SK-N-SH (cell line): ENCODE measurements at regions not wholly inside any gene's neighbourhood (a gene's known extent, or its start where the extent isn't known, plus 50 kb on each side); places are given as distances from the start of the nearest gene placed in this dataset.

Experiments used
- CTCF ChIA-PET: fragments of 300-600, 350-600 bp; formaldehyde crosslinking; extraction: SDS; loops from one replicate; lab custom pipeline; 2021; lab: Yijun Ruan, JAX
- POLR2A ChIA-PET: fragments of 350-600 bp; sonication (Branson Sonifier 250); formaldehyde crosslinking; extraction: SDS; loops from one replicate; lab custom pipeline; 2020; ENCODE audit warnings: antibody characterized with exemption, inconsistent platforms; lab: Yijun Ruan, JAX
- DNase-seq: peaks from one replicate; pipeline ENCODE4 v3.0.0; 2012
- H2AFZ ChIP-seq: fragments of 200-600 bp; sonication (generic); 2 replicates; pipeline ENCODE4 v1.8.1; 2016; ENCODE audit warnings: antibody characterized with exemption, mild to moderate bottlenecking, low read depth
- H3F3A ChIP-seq: fragments of 200-600 bp; sonication (generic); replicated peaks from 2 replicates; pipeline ENCODE3; 2016; ENCODE audit warnings: antibody characterized with exemption, mild to moderate bottlenecking; ENCODE audit not compliant: insufficient read depth
- H3K27ac ChIP-seq, 2 experiments: fragments of 200-500 bp in 1 of 2; fragments of 200-600 bp in 1 of 2; sonication (Bioruptor generic) in 1 of 2; sonication (generic), shearing (Covaris generic) in 1 of 2; 2 replicates each; pipeline versions ENCODE4 v1.5.1 to v1.6.1; 2014 to 2016; ENCODE audit warnings: low read depth in 2 of 2, inconsistent platforms in 1 of 2, low read length in 1 of 2, mild to moderate bottlenecking in 1 of 2, mixed read lengths in 1 of 2
- H3K27me3 ChIP-seq: fragments of 200-600 bp; sonication (generic), shearing (Covaris generic); 2 replicates; pipeline ENCODE4 v1.6.1; 2016; ENCODE audit warnings: mixed run types; ENCODE audit not compliant: insufficient read depth
- H3K36me3 ChIP-seq, 2 experiments: fragments of 200-500 bp in 1 of 2; fragments of 200-600 bp in 1 of 2; sonication (Bioruptor generic) in 1 of 2; sonication (generic) in 1 of 2; replicated peaks in 1 of 2; 2 replicates each; pipeline versions ENCODE3 to v1.5.1; 2014 to 2016; ENCODE audit warnings: low read length in 1 of 2, mild to moderate bottlenecking in 1 of 2; ENCODE audit not compliant: insufficient read depth in 2 of 2, control insufficient read depth in 1 of 2
- H3K4me1 ChIP-seq, 2 experiments: fragments of 200-500 bp in 1 of 2; fragments of 200-600 bp in 1 of 2; sonication (Bioruptor generic) in 1 of 2; sonication (generic), shearing (Covaris generic) in 1 of 2; 2 replicates each; pipeline versions ENCODE4 v1.5.1 to v1.6.1; 2014 to 2016; ENCODE audit warnings: low read depth in 1 of 2, low read length in 1 of 2, mixed run types in 1 of 2; ENCODE audit not compliant: insufficient read depth in 2 of 2, control insufficient read depth in 1 of 2
- H3K4me2 ChIP-seq: fragments of 200-600 bp; sonication (generic), shearing (Covaris generic); 2 replicates; pipeline ENCODE4 v1.6.1; 2017; ENCODE audit warnings: mixed run types
- H3K4me3 ChIP-seq, 2 experiments: fragments of 200-500 bp in 1 of 2; fragments of 200-600 bp in 1 of 2; sonication (Bioruptor generic) in 1 of 2; sonication (generic), shearing (Covaris generic) in 1 of 2; 2 replicates each; pipeline versions ENCODE4 v1.5.1 to v1.8.1; 2014 to 2016; ENCODE audit warnings: low read depth in 2 of 2, inconsistent platforms in 1 of 2, low read length in 1 of 2, mild to moderate bottlenecking in 1 of 2, mixed read lengths in 1 of 2, moderate library complexity in 1 of 2
- H3K79me2 ChIP-seq: fragments of 200-600 bp; sonication (generic); 2 replicates; pipeline ENCODE4 v1.8.1; 2017; ENCODE audit warnings: mild to moderate bottlenecking; ENCODE audit not compliant: insufficient read depth
- H3K9ac ChIP-seq: fragments of 200-600 bp; sonication (generic); 2 replicates; pipeline ENCODE4 v1.6.1; 2017; ENCODE audit warnings: mixed run types
- H3K9me2 ChIP-seq: fragments of 200-600 bp; sonication (generic); 2 replicates; pipeline ENCODE4 v1.6.1; 2017; ENCODE audit warnings: mixed run types
- H3K9me3 ChIP-seq: fragments of 200-600 bp; sonication (generic); 2 replicates; pipeline ENCODE4 v1.6.1; 2017; ENCODE audit warnings: mixed run types, mild to moderate bottlenecking, moderate library complexity
- H4K20me1 ChIP-seq: fragments of 200-600 bp; sonication (generic); 2 replicates; pipeline ENCODE4 v1.6.1; 2017; ENCODE audit warnings: mild to moderate bottlenecking, mixed run types; ENCODE audit not compliant: insufficient read depth
- EP300 ChIP-seq, 2 experiments: IDR thresholded peaks; 2 replicates each; pipeline versions ENCODE4 v1.4.0 to v1.6.1; 2012; ENCODE audit warnings: borderline replicate concordance in 1 of 2, low read depth in 1 of 2, low read length in 1 of 2
- FOSL2 ChIP-seq: IDR thresholded peaks from 2 replicates; pipeline ENCODE4 v1.4.0; 2012; ENCODE audit warnings: low read depth, mild to moderate bottlenecking, moderate library complexity, borderline replicate concordance
- JUND ChIP-seq: IDR thresholded peaks from 2 replicates; pipeline ENCODE4 v1.4.0; 2012
- MEF2A ChIP-seq: IDR thresholded peaks from 2 replicates; pipeline ENCODE4 v1.4.0; 2012; ENCODE audit warnings: low read depth, borderline replicate concordance
- NFIC ChIP-seq: IDR thresholded peaks from 2 replicates; pipeline ENCODE4 v1.4.0; 2012; ENCODE audit warnings: borderline replicate concordance
- RAD21 ChIP-seq: IDR thresholded peaks from 2 replicates; pipeline ENCODE4 v1.6.1; 2012; ENCODE audit warnings: mild to moderate bottlenecking, low read length
- SIN3A ChIP-seq: IDR thresholded peaks from 2 replicates; pipeline ENCODE4 v1.6.1; 2012; ENCODE audit warnings: low read depth, mild to moderate bottlenecking, low read length, moderate library complexity, borderline replicate concordance
- SMC3 ChIP-seq: IDR thresholded peaks from 2 replicates; pipeline ENCODE4 v1.6.1; 2012; ENCODE audit warnings: low read depth, low read length, improper control_type of control experiment
- TCF12 ChIP-seq: IDR thresholded peaks from 2 replicates; pipeline ENCODE4 v1.4.0; 2012
- WGBS: methylation state at CpG from one replicate; pipeline ENCODE4 v1.1.6; 2017; ENCODE audit warnings: low lambda C conversion rate; 5-methylcytosine and 5-hydroxymethylcytosine counted together
- TF ChIP-seq, protein P1 (sequence below): IDR thresholded peaks from 2 replicates; pipeline ENCODE4; 2012
- TF ChIP-seq, protein P2 (sequence below): fragments of 200-600 bp; sonication (generic); IDR thresholded peaks from 2 replicates; pipeline ENCODE4 v1.6.1; 2017; ENCODE audit warnings: antibody characterized with exemption, mild to moderate bottlenecking, moderate library complexity

- Histone ChIP-seq H3K27ac (peak overlapping the region; percentile 62 to 69), H3K4me2 (peak overlapping the region; percentile 21; the same call in 1 of the 2 replicates), H3K79me2 (no peaks in the 10 kb centered on the region), H3K27me3 (no peaks in the 10 kb centered on the region), H2AFZ (peak overlapping the region; percentile 57; the same call in 1 of the 2 replicates), H3K4me1 (peaks cover 0 to 12% of the 10 kb centered on the region in 2 experiments), H3K4me3 (no peak overlapping the region), H3K9ac (no peak overlapping the region), H3K36me3 (no peaks in the 10 kb centered on the region), H3K9me2 (no peaks in the 10 kb centered on the region), H3F3A (peaks cover 16% of the 10 kb centered on the region), H4K20me1 (no peaks in the 10 kb centered on the region), H3K9me3 (no peaks in the 10 kb centered on the region)
- 40% methylated on average over 5 of the region's 5 CpGs for WGBS
- ChIA-PET CTCF (interaction anchor here (1.6 kb wide), 1 partner anchor 65 kb away, joined by 6 read pairs; no protein-coding TSS in a partner anchor), POLR2A (no interaction called here)
- TF ChIP-seq EP300 (IDR thresholded peaks at IDR 0.05; ENCODE audit: borderline replicate concordance in 1 of 2, low read depth in 1 of 2, low read length in 1 of 2), result peak in 1 of 2 experiments; percentile 61; a peak in 2 of 4 replicates
- TF ChIP-seq TCF12, result peak; percentile 69; the same call in 1 of the 2 replicates
- TF ChIP-seq JUND, result peak; percentile 66
- TF ChIP-seq, protein P1, sequence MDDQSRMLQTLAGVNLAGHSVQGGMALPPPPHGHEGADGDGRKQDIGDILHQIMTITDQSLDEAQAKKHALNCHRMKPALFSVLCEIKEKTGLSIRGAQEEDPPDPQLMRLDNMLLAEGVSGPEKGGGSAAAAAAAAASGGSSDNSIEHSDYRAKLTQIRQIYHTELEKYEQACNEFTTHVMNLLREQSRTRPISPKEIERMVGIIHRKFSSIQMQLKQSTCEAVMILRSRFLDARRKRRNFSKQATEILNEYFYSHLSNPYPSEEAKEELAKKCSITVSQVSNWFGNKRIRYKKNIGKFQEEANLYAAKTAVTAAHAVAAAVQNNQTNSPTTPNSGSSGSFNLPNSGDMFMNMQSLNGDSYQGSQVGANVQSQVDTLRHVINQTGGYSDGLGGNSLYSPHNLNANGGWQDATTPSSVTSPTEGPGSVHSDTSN, result peak; percentile 52; the same call in 1 of the 2 replicates
- peak; percentile 65; the same call in 1 of the 2 replicates for TF ChIP-seq MEF2A
- peak; percentile 20; the same call in 1 of the 2 replicates for TF ChIP-seq NFIC
- no peak for TF ChIP-seq SMC3
- TF ChIP-seq SIN3A, result no peak
- TF ChIP-seq FOSL2, result peak; percentile 70
- DNase-seq, result no peak
Measured at GRCh38 chr3:81425198-81425868, 336.1 kb downstream of the GBE1 start.

DNA sequence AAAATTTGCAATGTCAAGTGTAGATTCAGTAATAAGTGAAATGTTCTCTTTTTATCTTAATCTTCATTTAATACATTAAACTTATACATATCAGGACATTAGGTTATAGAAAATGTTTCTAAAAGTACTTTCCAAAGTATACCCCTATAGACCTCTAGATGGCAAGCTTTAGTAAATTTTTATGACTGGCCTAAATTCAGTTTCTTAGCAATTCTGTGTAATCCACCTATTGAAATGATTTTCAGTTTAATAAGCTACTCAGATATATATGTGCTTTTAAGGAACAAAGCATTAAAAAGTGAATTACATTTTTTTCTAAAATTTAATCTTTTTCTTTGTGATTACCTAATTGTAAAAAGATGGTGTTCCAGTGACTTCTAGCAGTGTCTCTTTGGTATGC lies 342.2 kb downstream of the GBE1 start:
- H3K36me3 ChIP-seq, result no peaks in the 10 kb centered on the region
- no peak overlapping the region for H3K27ac ChIP-seq
- H3K4me3 ChIP-seq, result no peak overlapping the region
- no peak overlapping the region for H3K9ac ChIP-seq
- TF ChIP-seq EP300 (IDR thresholded peaks at IDR 0.05; ENCODE audit: borderline replicate concordance in 1 of 2, low read depth in 1 of 2, low read length in 1 of 2) (no peak), SMC3 (peak; percentile 32; the same call in 1 of the 2 replicates), JUND (no peak), RAD21 (peak; percentile 74)
- TF ChIP-seq, protein P2, sequence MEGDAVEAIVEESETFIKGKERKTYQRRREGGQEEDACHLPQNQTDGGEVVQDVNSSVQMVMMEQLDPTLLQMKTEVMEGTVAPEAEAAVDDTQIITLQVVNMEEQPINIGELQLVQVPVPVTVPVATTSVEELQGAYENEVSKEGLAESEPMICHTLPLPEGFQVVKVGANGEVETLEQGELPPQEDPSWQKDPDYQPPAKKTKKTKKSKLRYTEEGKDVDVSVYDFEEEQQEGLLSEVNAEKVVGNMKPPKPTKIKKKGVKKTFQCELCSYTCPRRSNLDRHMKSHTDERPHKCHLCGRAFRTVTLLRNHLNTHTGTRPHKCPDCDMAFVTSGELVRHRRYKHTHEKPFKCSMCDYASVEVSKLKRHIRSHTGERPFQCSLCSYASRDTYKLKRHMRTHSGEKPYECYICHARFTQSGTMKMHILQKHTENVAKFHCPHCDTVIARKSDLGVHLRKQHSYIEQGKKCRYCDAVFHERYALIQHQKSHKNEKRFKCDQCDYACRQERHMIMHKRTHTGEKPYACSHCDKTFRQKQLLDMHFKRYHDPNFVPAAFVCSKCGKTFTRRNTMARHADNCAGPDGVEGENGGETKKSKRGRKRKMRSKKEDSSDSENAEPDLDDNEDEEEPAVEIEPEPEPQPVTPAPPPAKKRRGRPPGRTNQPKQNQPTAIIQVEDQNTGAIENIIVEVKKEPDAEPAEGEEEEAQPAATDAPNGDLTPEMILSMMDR, result peak; percentile 73
- TF ChIP-seq, all 33 proteins: peak for 3
- Histone ChIP-seq H3K9me2 (no peaks in the 10 kb centered on the region), H2AFZ (0 out of 2 replicates have a peak overlapping the region, but pooled peaks have one; percentile 20), H3K4me1 (no peaks in the 10 kb centered on the region), H3K79me2 (no peaks in the 10 kb centered on the region), H3K4me2 (no peak overlapping the region), H3K9me3 (no peaks in the 10 kb centered on the region), H4K20me1 (no peaks in the 10 kb centered on the region), H3F3A (no peaks in the 10 kb centered on the region), H3K27me3 (no peaks in the 10 kb centered on the region)
- CTCF ChIA-PET, result interaction anchor here (0.8 to 4.1 kb wide), 27 partner anchors 8 to 713 kb away, joined by 3 to 28 read pairs (median 4); no protein-coding TSS in a partner anchor
- POLR2A ChIA-PET, result no interaction called here
- peak; percentile 36 for DNase-seq
